NT2/D1 (cell line): ENCODE measurements at regions not wholly inside any gene's neighbourhood (a gene's known extent, or its start where the extent isn't known, plus 50 kb on each side); places are given as distances from the start of the nearest gene placed in this dataset.

ENCODE experiments used
- SUZ12 ChIP-seq: IDR thresholded peaks from 2 replicates; pipeline ENCODE4 v1.6.1; 2011; ENCODE audit not compliant: insufficient read length, insufficient read depth; ENCODE audit errors: extremely low read depth
- YY1 ChIP-seq: IDR thresholded peaks from 2 replicates; pipeline ENCODE4 v1.6.1; 2011; ENCODE audit not compliant: insufficient read length, insufficient read depth

GRCh38 chr2:120667981-120668380, 67.7 kb upstream of the GLI2 start:
- TF ChIP-seq YY1 (no peak), SUZ12 (no peak)
